ENCODE measurements at regions not wholly inside any gene's neighbourhood (a gene's known extent, or its start where the extent isn't known, plus 50 kb on each side); places are given as distances from the start of the nearest gene placed in this dataset.

DNA sequence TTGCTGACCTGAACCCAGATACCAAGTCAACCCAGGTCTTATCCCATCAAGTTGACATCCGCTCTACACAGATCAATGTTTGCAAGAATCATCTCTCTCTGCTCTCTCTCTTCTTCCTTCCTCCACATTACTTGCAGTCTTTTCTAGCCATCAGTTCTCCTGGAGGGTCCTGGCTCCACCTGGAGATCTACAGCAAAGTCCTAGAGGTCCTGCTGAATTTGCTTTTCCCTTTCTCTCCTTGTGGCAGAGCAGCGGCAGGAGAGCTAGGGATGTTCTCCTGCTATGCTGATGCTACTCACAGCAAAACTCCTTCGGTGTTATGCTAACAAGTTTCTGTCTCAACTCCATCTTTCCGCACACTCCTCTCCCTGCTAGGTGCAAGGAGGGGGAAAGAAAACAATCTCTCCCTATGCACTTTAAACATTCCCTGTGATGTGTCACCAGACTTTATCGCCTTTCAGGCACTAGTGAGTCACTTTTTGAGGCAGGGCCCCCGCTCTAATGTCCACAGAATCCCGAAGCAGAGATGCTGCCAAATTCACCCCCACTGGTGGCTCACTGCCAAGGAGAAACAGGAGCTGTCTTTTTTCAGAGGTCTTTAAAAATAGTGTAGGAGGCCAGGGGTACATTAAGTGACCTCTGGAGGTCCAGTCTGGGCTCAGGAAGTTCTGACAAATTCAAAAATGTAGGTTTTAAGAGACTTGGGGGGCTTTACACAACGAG lies 62.6 kb downstream of the FAM50B start (continued):
- 0 out of 2 replicates have a peak, but pooled peaks have one; percentile 49 for TF ChIP-seq RNF2 (IDR thresholded peaks at IDR 0.05)

DNA sequence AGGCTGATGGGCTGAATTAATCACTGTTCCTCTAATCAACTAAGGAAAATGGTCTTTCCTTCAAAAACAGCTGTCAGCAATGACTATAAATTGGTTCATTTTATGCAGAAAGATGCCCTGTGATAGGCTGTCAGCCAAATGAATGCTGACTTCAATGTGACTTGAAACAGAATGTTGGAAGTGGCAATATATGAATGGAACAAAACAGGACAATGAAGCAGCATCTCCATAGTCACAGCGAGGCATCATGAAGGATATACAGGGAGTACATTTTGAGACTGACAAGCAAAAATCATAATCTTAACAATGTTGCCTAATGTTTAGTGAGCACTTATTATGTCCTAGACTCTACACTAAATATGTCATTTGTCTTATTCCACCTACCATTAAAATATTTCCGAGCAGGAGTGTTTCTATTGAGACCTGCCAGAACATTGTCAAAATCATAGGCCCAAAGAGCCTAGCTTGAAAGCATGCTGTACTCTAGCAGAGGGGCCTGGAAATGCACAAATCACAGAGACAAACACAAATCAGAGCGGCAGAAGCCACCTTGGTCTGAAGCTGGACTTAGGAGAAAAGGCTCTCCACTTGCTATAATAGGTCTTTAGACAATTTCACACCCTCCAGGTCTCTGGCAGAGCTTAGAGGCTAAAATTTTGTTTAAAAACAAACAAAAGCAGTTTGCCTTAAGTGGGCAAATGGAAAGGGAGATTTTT lies 63.3 kb downstream of the FAM50B start:
- peaks cover 9% of the 10 kb centered on the region for H3K9me1 ChIP-seq (ENCODE audit: control insufficient read depth, insufficient read depth, low read length)
- peak overlapping the region in 1 of 2 experiments; percentile 29; a peak in 1 of 4 replicates for H3K9ac ChIP-seq (ENCODE audit: insufficient read depth in 1 of 2, low read depth in 2 of 2, low read length in 2 of 2)
- peak; percentile 20 for TF ChIP-seq RBM25 (IDR thresholded peaks at IDR 0.05; ENCODE audit: low read depth, low read length, severe bottlenecking)
- TF ChIP-seq ZNF696 (CRISPR knock-in tag; conservative IDR thresholded peaks at IDR 0.05): no peak
- peak overlapping the region; percentile 58; the same call in 2 of the 3 replicates for H3K27ac ChIP-seq (ENCODE audit: extremely low read depth, low read depth, low read length)
- 7% methylated on average over 3 of the region's 3 CpGs for WGBS (ENCODE audit: insufficient coverage, low coverage, missing lambda C conversion rate)
- FAIRE-seq: no peak
- ChIA-PET POLR2A (no interaction called here), CTCF (ENCODE audit: low intra/inter-chr PET ratio) (no interaction called here)
- ATAC-seq: no peak
- H3K79me2 ChIP-seq (ENCODE audit: control insufficient read depth, insufficient read depth, low read length): no peaks in the 10 kb centered on the region
- intact Hi-C loops (cut with micrococcal nuclease): no loop called here
- H4K20me1 ChIP-seq (replicated peaks; ENCODE audit: control insufficient read depth, insufficient read depth, low read length): no peaks in the 10 kb centered on the region
- H3K36me3 ChIP-seq (ENCODE audit: control insufficient read depth, insufficient read depth, low read length): no peaks in the 10 kb centered on the region
- H3K9me3 ChIP-seq (replicated peaks; ENCODE audit: control insufficient read depth, insufficient read depth, low read depth, low read length): no peaks in the 10 kb centered on the region
- DNase-seq (ENCODE audit: extremely low read depth in 1 of 4, low spot score in 3 of 4): no peak
- H3K27me3 ChIP-seq (ENCODE audit: control insufficient read depth in 2 of 2, insufficient read depth in 2 of 2, low read length in 2 of 2): peaks cover 0 to 14% of the 10 kb centered on the region in 2 experiments; a peak in 2 of 5 replicates
- H2AFZ ChIP-seq (ENCODE audit: low read depth, low read length): no peak overlapping the region
- in situ Hi-C loops (cut with MboI): no loop called here
- H3K4me3 ChIP-seq: no peak overlapping the region
- peak overlapping the region; percentile 48 for H3K4me2 ChIP-seq (ENCODE audit: insufficient read depth, low read length)
- peaks cover 11 to 29% of the 10 kb centered on the region in 2 experiments for H3K4me1 ChIP-seq (replicated peaks in 1 of 2; ENCODE audit: control insufficient read depth in 2 of 2, insufficient read depth in 2 of 2, low read length in 2 of 2)
- no TSS peak for BruUV-seq (replicated peaks)
